NCI-H1436 (cell line): ENCODE measurements at regions not wholly inside any gene's neighbourhood (a gene's known extent, or its start where the extent isn't known, plus 50 kb on each side); places are given as distances from the start of the nearest gene placed in this dataset.
"Not testable (repeated sequence)": the region's sequence is repeated elsewhere in the genome, so short reads cannot be mapped to it uniquely, and the experiment has no call there.

Experiments used
- DNase-seq: peaks from one replicate; lab custom pipeline; 2025; lab: John Stamatoyannopoulos, UW

DNA sequence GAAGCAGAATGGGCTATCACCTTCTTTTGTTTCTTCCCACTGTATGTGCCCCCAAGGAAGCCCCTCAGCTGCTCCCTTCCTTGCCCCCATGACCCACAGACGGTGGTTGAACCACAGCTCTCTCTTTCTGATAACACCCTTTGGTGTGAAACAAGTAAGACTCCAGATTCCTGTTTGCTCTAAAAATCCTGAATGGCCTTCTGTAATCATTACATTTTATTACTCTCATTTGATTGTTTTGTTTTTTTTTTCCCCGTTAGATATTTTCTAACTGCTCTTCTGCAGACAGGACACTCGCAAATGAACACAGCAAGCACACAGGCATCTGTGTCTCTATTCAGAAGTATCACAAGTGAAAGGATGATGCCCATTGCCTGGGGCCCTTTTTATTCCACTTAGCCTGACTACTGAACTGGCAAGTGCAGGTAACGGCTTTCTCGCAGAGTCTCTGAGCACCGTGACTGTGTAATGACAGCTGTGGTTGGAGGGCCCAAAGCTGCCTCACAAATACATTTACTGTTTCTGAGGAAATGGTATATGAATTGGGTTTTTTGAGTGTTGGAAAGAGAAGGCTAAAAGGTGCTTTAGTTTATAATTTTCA lies 59.3 kb downstream of the OXGR1 start:
- peak; percentile 32 for DNase-seq

GRCh38 chr13:96925916-96926628 lies 68.2 kb downstream of the OXGR1 start:
- no peak for DNase-seq

GRCh38 chr13:96925477-96925876 lies 68.8 kb downstream of the OXGR1 start:
- no peak for DNase-seq

DNA sequence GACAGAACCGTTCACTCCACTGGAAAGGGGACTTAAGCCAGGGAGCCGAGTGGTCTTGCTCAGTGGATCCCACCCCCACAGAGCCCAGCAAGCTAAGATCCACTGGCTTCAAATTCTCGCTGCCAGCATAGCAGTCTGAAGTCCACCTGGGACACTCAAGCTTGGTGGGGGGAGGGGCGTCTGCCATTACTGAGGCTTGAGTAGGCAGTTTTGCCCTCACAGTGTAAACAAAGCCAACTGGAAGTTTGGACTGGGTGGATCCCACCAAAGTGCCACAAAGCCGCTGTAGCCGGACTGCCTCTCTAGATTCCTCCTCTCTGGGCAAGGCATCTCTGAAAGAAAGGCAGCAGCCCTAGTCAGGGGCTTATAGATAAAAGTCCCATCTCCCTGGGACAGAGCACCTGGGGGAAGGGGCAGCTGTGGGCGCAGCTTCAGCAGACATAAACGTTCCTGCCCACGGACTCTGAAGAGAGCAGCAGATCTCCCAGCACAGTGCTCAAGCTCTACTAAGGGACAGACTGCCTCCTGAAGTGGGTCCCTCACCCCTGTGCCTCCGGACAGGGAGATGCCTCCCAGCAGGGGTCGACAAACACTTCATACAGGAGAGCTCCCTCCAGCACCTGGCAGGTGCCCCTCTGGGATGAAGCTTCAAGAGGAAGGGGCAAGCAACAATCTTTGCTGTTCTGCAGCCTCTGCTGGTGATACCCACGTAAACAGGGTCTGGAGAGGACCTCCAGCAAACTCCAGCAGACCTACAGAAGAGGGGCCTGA lies 75.2 kb downstream of the OXGR1 start:
- DNase-seq: not testable (repeated sequence)

DNA sequence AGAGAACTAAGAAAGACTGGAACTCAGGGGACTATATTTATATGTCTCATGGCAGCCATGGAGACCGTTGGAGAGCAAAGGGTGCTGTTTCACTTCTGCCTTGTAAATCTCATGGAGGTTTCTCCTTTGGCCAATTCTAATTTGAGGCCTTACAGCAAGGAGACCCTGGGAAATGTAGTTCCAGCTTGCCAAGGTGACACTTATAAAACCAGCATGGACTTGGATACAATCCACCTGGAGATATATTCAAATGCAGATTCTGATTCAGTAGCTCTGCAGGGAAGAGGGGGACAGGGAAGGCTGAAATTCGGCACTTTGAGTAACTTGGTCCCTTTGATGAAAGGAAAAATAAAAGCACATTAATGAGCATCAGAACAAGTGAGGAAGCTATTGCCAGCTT lies 90.0 kb downstream of the OXGR1 start:
- DNase-seq: no peak

- DNase-seq: no peak
These were observed 91.2 kb downstream of the OXGR1 start for GRCh38 chr13:96903085-96903484.

DNA sequence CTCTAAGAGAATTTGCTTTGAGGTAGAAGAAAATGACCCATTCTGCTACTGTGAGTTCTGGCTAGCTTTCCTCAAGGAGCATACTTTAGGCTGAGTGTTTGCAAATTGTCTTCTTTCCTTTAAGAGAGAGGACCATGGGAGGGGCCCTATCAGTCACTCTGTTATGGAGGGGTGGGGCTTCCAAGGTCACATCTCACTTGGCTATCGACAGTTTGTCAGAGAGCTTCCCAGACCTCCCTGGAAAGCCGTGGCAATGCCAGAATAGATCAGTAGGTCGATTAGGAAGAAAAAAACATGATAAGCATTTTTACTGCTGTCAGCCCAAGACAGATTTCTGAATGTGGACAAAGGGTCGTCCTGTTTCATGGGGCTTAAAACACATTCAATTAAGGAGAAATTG lies 93.3 kb downstream of the OXGR1 start:
- no peak for DNase-seq

- DNase-seq: no peak
These were observed 94.3 kb downstream of the OXGR1 start for GRCh38 chr13:96899946-96900345.

- DNase-seq: no peak
These were observed 95.5 kb downstream of the OXGR1 start for GRCh38 chr13:96898646-96899254.

DNA sequence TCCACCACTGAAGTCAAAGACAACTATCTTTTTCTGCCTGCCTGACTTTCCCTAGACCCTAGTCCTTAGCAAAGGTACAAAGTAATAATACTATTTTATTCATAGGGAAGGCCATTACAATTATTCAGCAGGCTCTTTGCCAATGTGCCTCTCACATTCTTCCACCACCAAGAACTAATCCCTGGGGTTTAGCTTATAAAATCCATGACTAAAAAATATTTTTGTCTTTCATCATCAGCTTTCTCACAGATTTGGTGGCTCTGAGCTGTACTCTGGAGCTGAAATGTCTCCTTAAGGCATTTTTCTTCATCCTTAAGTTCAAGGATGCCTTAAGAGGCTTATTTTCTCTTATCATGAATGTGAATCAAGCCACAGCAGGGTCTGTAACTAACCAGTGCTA lies 96.1 kb downstream of the OXGR1 start:
- DNase-seq: no peak
